Common myeloid progenitor, CD34-positive (primary cell): ENCODE measurements at regions not wholly inside any gene's neighbourhood (a gene's known extent, or its start where the extent isn't known, plus 50 kb on each side); places are given as distances from the start of the nearest gene placed in this dataset.

Source experiments
- CTCF ChIA-PET: fragments of 350-600 bp; sonication (Branson Sonifier 250); formaldehyde crosslinking; loops from one replicate; lab custom pipeline; 2021; ENCODE audit warnings: antibody characterized with exemption; lab: Charles Lee
- POLR2A ChIA-PET: fragments of 350-600 bp; sonication (Branson Sonifier 250); formaldehyde crosslinking; loops from one replicate; lab custom pipeline; 2021; ENCODE audit warnings: antibody characterized with exemption; lab: Charles Lee
- DNase-seq, 3 donors: peaks; one replicate each; pipeline versions ENCODE4 v3.0.0 to v3.0.0-alpha.2; 2013
- H3K27ac ChIP-seq, 2 experiments: 1 replicate in 1 of 2; 2 replicates in 1 of 2; pipeline ENCODE4 v1.7.0; 2013; ENCODE audit warnings: inconsistent platforms in 2 of 2, low read length in 2 of 2, mild to moderate bottlenecking in 2 of 2, low read depth in 1 of 2, moderate library complexity in 1 of 2; ENCODE audit not compliant: severe bottlenecking in 2 of 2, insufficient read depth in 1 of 2, poor library complexity in 1 of 2
- H3K27me3 ChIP-seq, 5 experiments: replicated peaks in 2 of 5; 1 replicate in 3 of 5; 2 replicates in 2 of 5; pipeline versions ENCODE4 v1.6.1 to v1.7.0; 2013; ENCODE audit warnings: low read length in 4 of 5, mild to moderate bottlenecking in 2 of 5, moderate library complexity in 2 of 5, inconsistent platforms in 1 of 5; ENCODE audit not compliant: insufficient read depth in 5 of 5, control insufficient read depth in 4 of 5
- H3K36me3 ChIP-seq, 4 experiments: 1 replicate in 2 of 4; 2 replicates in 2 of 4; pipeline versions ENCODE4 v1.6.1 to v1.7.0; 2013; ENCODE audit warnings: low read length in 3 of 4, control low read depth in 1 of 4, mild to moderate bottlenecking in 1 of 4; ENCODE audit not compliant: control insufficient read depth in 4 of 4, insufficient read depth in 4 of 4
- H3K4me1 ChIP-seq, 4 experiments: 1 replicate in 3 of 4; 2 replicates in 1 of 4; pipeline versions ENCODE4 v1.6.1 to v1.7.1; 2013; ENCODE audit warnings: low read length in 3 of 4, mild to moderate bottlenecking in 3 of 4, control low read depth in 1 of 4, inconsistent platforms in 1 of 4, moderate library complexity in 1 of 4; ENCODE audit not compliant: control insufficient read depth in 4 of 4, insufficient read depth in 4 of 4; ENCODE audit errors: control extremely low read depth in 1 of 4
- H3K4me3 ChIP-seq, 7 experiments: 1 replicate in 4 of 7; 2 replicates in 3 of 7; pipeline versions ENCODE4 v1.5.1 to v1.7.0; 2013; ENCODE audit warnings: mild to moderate bottlenecking in 7 of 7, low read length in 6 of 7, moderate library complexity in 6 of 7, inconsistent platforms in 2 of 7, low read depth in 2 of 7, control low read depth in 1 of 7; ENCODE audit not compliant: insufficient read depth in 4 of 7, control insufficient read depth in 1 of 7; ENCODE audit errors: extremely low read depth in 1 of 7
- H3K9me3 ChIP-seq, 5 experiments: 1 replicate in 4 of 5; 2 replicates in 1 of 5; pipeline versions ENCODE4 v1.6.1 to v1.7.1; 2013; ENCODE audit warnings: low read length in 4 of 5, mild to moderate bottlenecking in 2 of 5, inconsistent platforms in 1 of 5, low read depth in 1 of 5, moderate library complexity in 1 of 5; ENCODE audit not compliant: control insufficient read depth in 4 of 5, insufficient read depth in 2 of 5; ENCODE audit errors: control extremely low read depth in 1 of 5
- WGBS: methylation state at CpG from one replicate; pipeline ENCODE4 v1.1.5; 2013; ENCODE audit not compliant: insufficient coverage; 5-methylcytosine and 5-hydroxymethylcytosine counted together

DNA sequence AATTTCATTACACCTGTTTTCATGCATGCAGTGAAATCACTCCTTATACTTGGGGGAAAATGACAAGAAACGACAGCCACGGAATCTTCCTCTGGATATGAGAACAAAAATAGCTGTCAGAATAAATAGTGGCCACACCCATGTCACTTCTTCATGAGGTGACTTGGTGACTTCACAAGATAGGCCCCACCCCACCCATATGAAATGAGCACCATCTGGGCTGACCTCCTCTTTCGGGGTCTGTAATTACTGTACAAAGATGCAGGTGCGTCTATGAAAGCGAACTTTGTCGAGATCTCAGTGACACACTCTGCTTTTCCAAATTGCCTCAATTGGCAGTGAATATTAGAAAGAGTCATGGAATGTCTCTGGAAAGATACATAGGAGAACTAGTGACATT lies 184.2 kb upstream of the CCN2 start:
- ChIA-PET POLR2A (no interaction called here), CTCF (no interaction called here)
- no peak overlapping the region for H3K27ac ChIP-seq
- peaks cover 18 to 38% (median 23%) of the 10 kb centered on the region in 4 experiments for H3K4me1 ChIP-seq
- no peaks in the 10 kb centered on the region for H3K27me3 ChIP-seq
- H3K36me3 ChIP-seq, result no peaks in the 10 kb centered on the region
- no peaks in the 10 kb centered on the region for H3K9me3 ChIP-seq
- DNase-seq, result no peak
- WGBS, result 94% methylated on average over 4 of the region's 6 CpGs
- no peak overlapping the region for H3K4me3 ChIP-seq

DNA sequence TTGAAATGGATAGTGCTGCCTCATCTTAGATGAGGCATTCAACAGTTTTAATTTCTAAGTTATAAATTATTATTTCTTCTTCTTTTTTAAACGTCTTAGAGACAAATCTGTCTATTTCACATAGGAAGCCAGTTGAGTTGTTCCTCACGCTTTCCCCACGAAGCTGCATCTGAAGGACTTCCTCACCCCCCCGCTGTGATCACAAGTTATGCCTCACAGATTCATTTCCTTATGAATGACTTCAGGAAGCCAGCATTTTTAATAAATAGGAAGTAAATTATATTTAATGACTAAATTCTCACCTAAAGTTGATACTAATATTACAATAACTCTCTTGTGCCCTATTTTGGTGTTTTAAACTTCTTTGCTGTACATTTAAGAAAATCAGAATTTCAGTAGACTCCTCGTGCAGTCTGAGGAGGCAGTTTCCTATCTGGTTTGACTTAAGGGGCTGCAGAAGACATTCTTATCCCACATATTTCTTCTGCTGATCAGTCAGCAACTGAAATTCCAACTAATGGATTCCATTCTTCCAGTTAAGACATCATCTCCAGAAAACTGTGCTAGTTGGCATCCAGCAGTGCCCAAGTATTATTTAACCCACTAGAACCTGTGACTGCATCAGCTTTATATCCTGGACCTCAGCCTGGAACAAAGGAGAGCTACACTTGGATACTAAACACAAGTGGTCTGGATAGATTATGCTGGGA lies 182.7 kb upstream of the CCN2 start:
- Histone ChIP-seq H3K4me3 (no peak overlapping the region), H3K36me3 (no peaks in the 10 kb centered on the region), H3K4me1 (peaks cover 20 to 47% (median 27%) of the 10 kb centered on the region in 4 experiments), H3K27me3 (no peaks in the 10 kb centered on the region), H3K27ac (no peak overlapping the region), H3K9me3 (no peaks in the 10 kb centered on the region)
- ChIA-PET POLR2A (interaction anchor here (0.6 kb wide), 1 partner anchor 9 kb away, joined by 3 read pairs; no protein-coding TSS in a partner anchor), CTCF (interaction anchor here (1.2 kb wide), 1 partner anchor 209 kb away, joined by 3 read pairs; no protein-coding TSS in a partner anchor)
- DNase-seq, result peak in 2 of 3 donors; percentile 49 to 72
- WGBS, result 4% methylated on average over 3 of the region's 5 CpGs

DNA sequence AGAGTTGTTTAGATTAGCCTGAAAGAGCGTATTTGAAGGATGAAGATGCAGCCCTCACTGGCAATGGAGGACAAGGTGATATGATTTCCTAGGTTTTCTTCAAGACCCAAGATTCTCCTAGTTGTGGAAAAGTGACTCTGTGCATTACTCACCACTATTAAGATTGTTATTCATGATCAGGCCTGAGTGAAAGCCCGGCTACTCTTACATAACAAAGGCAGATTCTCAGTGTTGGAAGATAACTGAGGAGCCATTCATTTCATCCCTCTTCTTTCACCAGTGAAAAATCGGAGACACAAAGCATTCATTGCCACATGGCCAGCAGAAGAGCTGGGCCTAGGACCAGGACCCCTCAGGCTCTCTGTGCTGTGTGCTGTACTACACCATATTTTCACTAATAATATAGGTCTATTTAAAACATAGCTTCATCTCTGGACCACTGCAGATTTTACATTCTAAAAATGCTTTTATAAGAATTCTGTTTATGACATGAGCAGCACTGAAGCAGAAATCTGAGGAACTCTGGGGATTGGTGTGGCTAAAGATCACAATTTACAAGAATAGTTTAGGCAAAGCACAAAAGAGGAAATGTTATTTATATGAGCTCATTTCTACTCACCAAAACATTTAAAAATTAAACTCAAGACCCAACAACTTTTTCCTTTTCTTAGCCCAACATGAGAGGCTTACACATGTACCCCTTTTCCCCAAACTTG lies 181.9 kb upstream of the CCN2 start:
- Histone ChIP-seq H3K4me3 (no peak overlapping the region), H3K27me3 (no peaks in the 10 kb centered on the region), H3K9me3 (no peaks in the 10 kb centered on the region), H3K36me3 (no peaks in the 10 kb centered on the region), H3K4me1 (peaks cover 20 to 47% (median 27%) of the 10 kb centered on the region in 4 experiments), H3K27ac (no peak overlapping the region)
- WGBS, result 100% methylated on average over 2 of the region's 3 CpGs
- ChIA-PET CTCF (interaction anchor here (1.2 kb wide), 1 partner anchor 208 kb away, joined by 3 read pairs; no protein-coding TSS in a partner anchor), POLR2A (interaction anchor here (0.6 kb wide), 1 partner anchor 10 kb away, joined by 3 read pairs; no protein-coding TSS in a partner anchor)
- DNase-seq, result peak in 1 of 3 donors; percentile 25

DNA sequence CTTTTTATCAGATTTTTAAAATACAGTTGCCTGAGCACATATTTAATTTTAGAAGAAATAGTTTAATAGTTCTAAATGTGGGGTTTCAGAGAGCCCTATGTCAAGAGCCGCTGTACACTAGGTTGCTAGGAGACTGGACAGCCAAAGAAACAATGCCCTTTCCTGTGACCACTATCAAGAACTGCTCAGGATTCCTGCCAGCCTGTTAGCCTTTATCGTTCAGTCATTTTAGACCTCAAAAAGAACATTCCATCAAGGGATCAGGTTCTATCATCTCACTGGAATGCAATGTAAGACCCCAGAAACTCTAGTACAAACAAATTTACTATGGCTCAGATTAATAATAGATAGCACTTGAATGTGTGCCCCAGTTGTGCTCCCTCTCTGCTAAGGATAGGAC lies 181.2 kb upstream of the CCN2 start:
- Histone ChIP-seq H3K4me1 (peaks cover 20 to 47% (median 27%) of the 10 kb centered on the region in 4 experiments), H3K9me3 (no peaks in the 10 kb centered on the region), H3K36me3 (no peaks in the 10 kb centered on the region), H3K27ac (no peak overlapping the region), H3K4me3 (no peak overlapping the region), H3K27me3 (no peaks in the 10 kb centered on the region)
- ChIA-PET POLR2A (no interaction called here), CTCF (no interaction called here)
- WGBS, result 88% methylated on average over 2 of the region's 2 CpGs
- no peak for DNase-seq

DNA sequence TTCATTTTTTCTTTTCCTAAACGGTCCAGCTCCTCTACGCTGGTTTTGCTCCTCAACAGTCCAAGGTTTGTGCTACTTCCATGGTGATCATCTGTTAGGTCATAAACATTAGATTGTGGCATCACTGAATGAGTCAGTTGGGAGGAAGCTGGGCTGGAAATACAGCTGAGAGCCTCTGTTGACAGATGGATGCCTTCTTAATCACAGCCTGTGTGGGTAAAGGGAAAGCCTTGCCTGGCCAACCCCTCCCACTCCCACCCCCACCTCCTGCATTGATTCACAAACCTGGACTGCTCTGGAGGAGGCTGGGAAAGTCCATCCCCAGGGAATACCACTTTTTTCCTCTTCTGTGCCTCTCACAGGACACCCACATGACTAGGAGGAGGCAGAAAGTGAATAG lies 180.6 kb upstream of the CCN2 start:
- DNase-seq, result peak; percentile 39 to 93 (median 87)
- H3K9me3 ChIP-seq, result no peaks in the 10 kb centered on the region
- H3K27ac ChIP-seq, result peak overlapping the region; percentile 67 to 82
- CTCF ChIA-PET, result no interaction called here
- H3K27me3 ChIP-seq, result no peaks in the 10 kb centered on the region
- H3K4me3 ChIP-seq, result peak overlapping the region in 1 of 7 experiments; percentile 33
- POLR2A ChIA-PET, result no interaction called here
- peaks cover 20 to 47% (median 27%) of the 10 kb centered on the region in 4 experiments for H3K4me1 ChIP-seq
- H3K36me3 ChIP-seq, result no peaks in the 10 kb centered on the region
- 60% methylated on average over 1 of the region's 2 CpGs for WGBS

DNA sequence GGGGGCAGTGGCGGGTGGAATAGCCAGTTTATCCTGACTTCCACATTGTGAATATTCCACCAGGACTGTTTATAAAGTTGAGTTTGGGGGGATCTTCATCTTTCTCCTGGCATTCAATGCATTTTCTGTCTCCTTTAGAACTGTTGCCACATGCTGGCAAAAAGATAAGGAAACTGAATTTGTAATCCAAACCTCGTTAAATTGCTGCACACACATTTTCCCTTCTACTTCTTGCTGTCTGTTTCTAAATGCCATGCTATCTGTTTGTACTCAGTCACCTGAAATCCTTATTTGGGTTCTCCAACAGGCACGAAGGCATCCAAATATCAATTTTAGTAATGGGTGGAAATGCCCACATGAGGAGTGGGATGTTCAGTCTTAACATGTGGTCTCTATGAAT lies 180.2 kb upstream of the CCN2 start:
- ChIA-PET POLR2A (no interaction called here), CTCF (no interaction called here)
- no peak for DNase-seq
- Histone ChIP-seq H3K4me1 (peaks cover 20 to 47% (median 27%) of the 10 kb centered on the region in 4 experiments), H3K36me3 (no peaks in the 10 kb centered on the region), H3K27me3 (no peaks in the 10 kb centered on the region), H3K27ac (peak overlapping the region; percentile 67 to 82), H3K9me3 (peaks cover 0 to under 1% (median 0%) of the 10 kb centered on the region in 5 experiments), H3K4me3 (peak overlapping the region in 5 of 7 experiments; percentile 20 to 57 (median 33))
- 50% methylated on average over 2 of the region's 3 CpGs for WGBS
